HS-5 (cell line): ENCODE measurements at regions not wholly inside any gene's neighbourhood (a gene's known extent, or its start where the extent isn't known, plus 50 kb on each side); places are given as distances from the start of the nearest gene placed in this dataset.

Experiments used
- DNase-seq: peaks from one replicate; pipeline ENCODE4 v3.0.0-alpha.2; 2012; ENCODE audit warnings: low read depth

- no peak for DNase-seq
These were observed 85.6 kb downstream of the SNAPC1 start for GRCh38 chr14:61847861-61848260.

GRCh38 chr14:61854898-61855297 lies 92.7 kb downstream of the SNAPC1 start:
- no peak for DNase-seq

GRCh38 chr14:61860294-61860918 lies 98.2 kb downstream of the SNAPC1 start:
- no peak for DNase-seq

- no peak for DNase-seq
These were observed 99.2 kb downstream of the SNAPC1 start for GRCh38 chr14:61861320-61861865.

GRCh38 chr14:61864329-61864898 lies 102.2 kb downstream of the SNAPC1 start:
- DNase-seq: no peak

GRCh38 chr14:61866932-61867920 lies 105.0 kb downstream of the SNAPC1 start:
- no peak for DNase-seq

GRCh38 chr14:61868846-61869245 lies 106.6 kb downstream of the SNAPC1 start:
- DNase-seq: no peak

- no peak for DNase-seq
These were observed 107.9 kb downstream of the SNAPC1 start for GRCh38 chr14:61870163-61870562.

GRCh38 chr14:61872452-61872851 lies 110.2 kb downstream of the SNAPC1 start:
- no peak for DNase-seq

GRCh38 chr14:61875483-61875882 lies 113.3 kb downstream of the SNAPC1 start:
- DNase-seq: no peak

- no peak for DNase-seq
These were observed 114.3 kb downstream of the SNAPC1 start for GRCh38 chr14:61876362-61877034.

GRCh38 chr14:61877035-61877390 lies 114.8 kb downstream of the SNAPC1 start:
- DNase-seq: no peak

GRCh38 chr14:61877768-61878167 lies 115.5 kb downstream of the SNAPC1 start:
- no peak for DNase-seq

GRCh38 chr14:61878931-61879330 lies 116.7 kb downstream of the SNAPC1 start:
- no peak for DNase-seq

GRCh38 chr14:61881046-61881445 lies 118.8 kb downstream of the SNAPC1 start:
- DNase-seq: no peak

GRCh38 chr14:61884711-61885110 lies 122.5 kb downstream of the SNAPC1 start:
- no peak for DNase-seq

GRCh38 chr14:61885203-61885961 lies 123.2 kb downstream of the SNAPC1 start:
- DNase-seq: no peak

- no peak for DNase-seq
These were observed 125.4 kb downstream of the SNAPC1 start for GRCh38 chr14:61887628-61888027.

- DNase-seq: no peak
These were observed 127.7 kb downstream of the SNAPC1 start for GRCh38 chr14:61889914-61890351.

- DNase-seq: no peak
These were observed 128.9 kb downstream of the SNAPC1 start for GRCh38 chr14:61891170-61891569.

GRCh38 chr14:61891810-61892209 lies 129.6 kb downstream of the SNAPC1 start:
- no peak for DNase-seq
